RWPE1 (cell line): ENCODE measurements at regions not wholly inside any gene's neighbourhood (a gene's known extent, or its start where the extent isn't known, plus 50 kb on each side); places are given as distances from the start of the nearest gene placed in this dataset.

Experiments
- CTCF ChIA-PET: fragments of 350-600 bp; sonication (Branson Sonifier 250); formaldehyde crosslinking; extraction: SDS; loops from one replicate; lab custom pipeline; 2021; lab: Yijun Ruan, JAX
- POLR2A ChIA-PET: fragments of 400-600 bp; formaldehyde crosslinking; extraction: SDS; loops from one replicate; lab custom pipeline; 2020; ENCODE audit warnings: antibody characterized with exemption; ENCODE audit not compliant: low non-redundant PET; lab: Yijun Ruan, JAX
- DNase-seq: peaks from one replicate; pipeline ENCODE4 v3.0.0; 2012; ENCODE audit warnings: low spot score
- H3K27ac ChIP-seq: fragments of 450-650 bp; 2 replicates; pipeline ENCODE4 v1.5.1; 2017
- TF ChIP-seq, protein P1 (sequence below): fragments of 450-650 bp; conservative IDR thresholded peaks from 2 replicates; pipeline ENCODE4 v1.5.1; 2017; ENCODE audit warnings: low read depth, mild to moderate bottlenecking

DNA sequence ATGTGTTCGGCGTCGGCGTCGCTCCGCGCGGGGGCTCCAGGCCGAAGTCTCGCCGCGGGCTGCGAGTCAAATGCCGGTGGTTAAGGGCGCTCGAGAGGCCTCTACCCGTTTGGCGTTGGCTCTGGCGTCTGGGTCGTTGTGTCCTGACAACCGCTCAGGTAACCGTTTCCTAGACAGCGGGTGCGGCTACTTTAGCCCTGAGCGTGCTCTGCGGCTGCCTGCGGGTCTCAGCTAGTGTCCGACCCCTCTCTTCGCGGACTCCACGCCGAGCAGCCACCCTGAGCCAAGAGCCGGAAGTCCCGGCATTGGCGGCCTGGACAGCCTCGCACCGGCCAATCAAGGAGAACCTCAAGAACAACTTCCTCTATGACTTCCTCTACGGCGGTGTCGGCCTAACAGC, 173.4 kb downstream of the SETD4 start:
- ChIA-PET POLR2A (no interaction called here), CTCF (no interaction called here)
- no peak for DNase-seq
- no peak overlapping the region for H3K27ac ChIP-seq
- TF ChIP-seq, protein P1, sequence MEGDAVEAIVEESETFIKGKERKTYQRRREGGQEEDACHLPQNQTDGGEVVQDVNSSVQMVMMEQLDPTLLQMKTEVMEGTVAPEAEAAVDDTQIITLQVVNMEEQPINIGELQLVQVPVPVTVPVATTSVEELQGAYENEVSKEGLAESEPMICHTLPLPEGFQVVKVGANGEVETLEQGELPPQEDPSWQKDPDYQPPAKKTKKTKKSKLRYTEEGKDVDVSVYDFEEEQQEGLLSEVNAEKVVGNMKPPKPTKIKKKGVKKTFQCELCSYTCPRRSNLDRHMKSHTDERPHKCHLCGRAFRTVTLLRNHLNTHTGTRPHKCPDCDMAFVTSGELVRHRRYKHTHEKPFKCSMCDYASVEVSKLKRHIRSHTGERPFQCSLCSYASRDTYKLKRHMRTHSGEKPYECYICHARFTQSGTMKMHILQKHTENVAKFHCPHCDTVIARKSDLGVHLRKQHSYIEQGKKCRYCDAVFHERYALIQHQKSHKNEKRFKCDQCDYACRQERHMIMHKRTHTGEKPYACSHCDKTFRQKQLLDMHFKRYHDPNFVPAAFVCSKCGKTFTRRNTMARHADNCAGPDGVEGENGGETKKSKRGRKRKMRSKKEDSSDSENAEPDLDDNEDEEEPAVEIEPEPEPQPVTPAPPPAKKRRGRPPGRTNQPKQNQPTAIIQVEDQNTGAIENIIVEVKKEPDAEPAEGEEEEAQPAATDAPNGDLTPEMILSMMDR = no peak

DNA sequence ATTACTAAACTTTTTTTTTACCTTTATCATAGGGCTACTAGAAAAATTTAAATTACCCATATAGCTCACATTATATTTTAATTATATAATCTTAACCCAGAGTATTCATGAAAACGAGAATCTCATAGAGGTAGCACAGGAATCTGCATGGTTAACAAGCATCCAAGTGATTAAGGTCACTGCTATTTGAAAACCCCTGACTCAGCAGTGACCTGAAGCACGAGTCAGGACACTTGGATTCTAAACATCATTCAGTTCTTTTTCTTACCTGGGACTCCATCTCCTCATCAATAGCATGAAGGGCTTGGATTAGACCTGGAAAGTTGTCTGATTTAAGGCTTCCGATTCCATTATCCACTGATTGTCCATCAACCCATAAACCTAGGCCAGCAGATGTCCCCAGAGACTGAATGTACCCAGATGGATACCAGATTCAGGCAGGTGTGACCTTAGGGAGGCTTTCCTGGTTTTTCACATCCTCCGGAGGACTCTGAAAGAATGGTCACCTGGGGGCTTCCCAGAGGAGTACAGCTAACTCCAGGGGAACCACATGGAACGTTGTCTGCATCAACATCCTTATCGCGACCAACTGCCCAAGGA, 174.3 kb downstream of the SETD4 start:
- no peak overlapping the region for H3K27ac ChIP-seq
- TF ChIP-seq, protein P1 = no peak
- CTCF ChIA-PET = no interaction called here
- POLR2A ChIA-PET = no interaction called here
- no peak for DNase-seq

DNA sequence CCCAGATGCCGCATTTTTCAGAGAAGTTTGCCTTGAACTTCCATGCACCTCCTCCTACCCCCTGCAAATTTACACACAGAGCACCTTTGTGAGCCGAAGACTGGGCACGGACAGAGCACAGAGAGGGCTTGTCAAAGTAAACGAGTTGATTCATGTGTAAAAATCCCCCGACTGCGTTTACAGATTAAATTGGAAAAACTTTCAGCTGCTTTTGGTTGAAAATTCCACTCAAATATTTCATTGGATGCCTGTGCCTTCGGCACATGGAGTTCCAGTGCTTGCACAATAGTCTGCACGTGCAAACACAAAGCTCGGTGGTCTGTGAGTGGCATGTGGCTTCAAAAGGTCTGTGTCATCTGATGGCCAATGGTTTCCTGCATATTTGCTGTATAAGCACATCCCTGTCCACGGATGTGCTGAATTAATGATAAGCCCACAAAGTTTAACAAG, 177.5 kb downstream of the SETD4 start:
- TF ChIP-seq, protein P1 = no peak
- no peak overlapping the region for H3K27ac ChIP-seq
- DNase-seq = no peak
- ChIA-PET POLR2A (no interaction called here), CTCF (interaction anchor here (0.6 to 0.7 kb wide), 2 partner anchors 331 to 986 kb away, joined by 3 to 4 read pairs; no protein-coding TSS in a partner anchor)

DNA sequence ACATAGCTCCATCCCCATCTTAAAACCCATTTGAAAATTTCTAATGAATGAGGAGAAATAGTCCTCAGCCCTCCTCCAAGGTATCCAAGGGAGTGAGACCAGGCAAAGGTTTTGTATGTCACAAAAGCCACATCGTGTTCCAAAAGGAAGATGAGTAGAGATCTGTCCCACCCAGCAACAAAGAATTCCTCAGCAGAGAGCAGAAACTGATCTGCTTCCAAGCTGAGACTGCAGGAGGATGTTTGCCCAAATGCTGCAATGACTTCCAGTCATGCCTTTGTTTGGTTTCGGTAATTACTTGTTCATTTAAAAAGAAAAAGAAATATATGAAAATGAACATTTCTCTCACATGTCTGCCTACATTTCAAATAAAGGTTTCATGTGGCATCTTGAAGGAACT, 186.9 kb downstream of the SETD4 start:
- TF ChIP-seq, protein P1 = no peak
- no peak for DNase-seq
- H3K27ac ChIP-seq = no peak overlapping the region
- ChIA-PET POLR2A (no interaction called here), CTCF (no interaction called here)

DNA sequence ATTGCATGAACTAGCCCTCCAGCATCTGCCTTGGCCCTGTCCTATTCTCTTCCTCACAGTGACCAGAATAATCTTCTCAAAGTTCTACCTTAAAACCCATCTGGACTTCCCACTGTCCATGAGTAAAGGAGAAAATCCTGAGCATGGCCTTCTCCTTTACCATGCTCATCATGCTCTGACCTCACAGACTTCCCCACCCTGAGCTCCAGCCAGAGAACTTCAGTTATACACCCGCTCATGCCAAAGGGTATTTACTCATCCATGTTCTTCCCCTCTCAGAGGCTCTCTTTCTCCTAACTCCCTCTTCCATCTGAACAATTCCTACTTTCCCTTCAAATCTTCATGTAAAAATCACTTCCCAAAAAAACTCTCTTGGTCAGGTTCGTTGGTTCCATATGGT, 188.4 kb downstream of the SETD4 start:
- no peak for DNase-seq
- POLR2A ChIA-PET = no interaction called here
- no peak overlapping the region for H3K27ac ChIP-seq
- TF ChIP-seq, protein P1 = no peak
- CTCF ChIA-PET = no interaction called here

DNA sequence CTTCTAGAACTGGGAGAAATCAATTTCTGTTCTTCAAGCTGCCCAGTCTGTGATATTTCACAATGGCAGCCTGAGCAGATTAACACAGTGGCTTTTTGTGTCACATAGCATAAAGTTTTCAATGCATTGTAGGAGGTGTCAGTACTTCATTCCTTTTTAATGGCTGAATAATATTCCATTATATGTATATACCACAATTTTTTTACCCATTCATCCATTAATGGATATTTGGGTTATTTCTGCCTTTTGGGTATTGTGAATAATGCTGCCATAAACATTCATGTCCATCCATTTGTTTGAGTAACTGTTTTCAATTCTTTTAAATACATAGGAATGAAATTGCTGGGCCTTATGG, 191.5 kb downstream of the SETD4 start:
- TF ChIP-seq, protein P1 = no peak
- CTCF ChIA-PET = no interaction called here
- DNase-seq = no peak
- H3K27ac ChIP-seq = no peak overlapping the region
- POLR2A ChIA-PET = no interaction called here
